ENCODE measurements at regions not wholly inside any gene's neighbourhood (a gene's known extent, or its start where the extent isn't known, plus 50 kb on each side); places are given as distances from the start of the nearest gene placed in this dataset.
A peak's percentile ranks its signal among the peaks of the same experiment; 100 is the strongest.

DNA sequence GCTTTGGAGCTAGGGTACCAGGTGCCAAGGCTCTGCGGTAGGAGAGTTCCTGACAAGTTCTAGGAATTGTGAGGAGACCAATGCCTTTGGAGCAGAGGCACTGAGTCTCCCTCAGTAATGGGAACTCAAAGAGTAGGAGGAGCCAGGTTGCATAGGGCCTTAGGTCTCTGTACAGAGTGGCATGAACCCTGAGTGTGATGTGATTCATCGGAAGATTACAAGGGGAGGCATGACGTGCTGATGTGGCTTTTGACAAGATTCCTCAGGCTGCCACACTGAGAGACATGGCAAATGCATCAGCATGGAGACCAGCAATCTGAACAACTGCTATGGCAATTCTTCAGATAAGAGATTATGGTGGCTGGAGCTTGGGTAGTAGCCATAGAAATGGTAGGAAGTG, 94.6 kb upstream of the SLC44A3 start:
- no peak overlapping the region for H3K27ac Mint-ChIP-seq
- no peak overlapping the region for H3K4me3 Mint-ChIP-seq
- H3K4me1 Mint-ChIP-seq (ENCODE audit: low read depth) = peaks cover 14% of the 10 kb centered on the region
- no peaks in the 10 kb centered on the region for H3K36me3 Mint-ChIP-seq (ENCODE audit: low read depth)
- DNase-seq (ENCODE audit: low spot score) = no peak
- peaks cover 3% of the 10 kb centered on the region for H3K27me3 Mint-ChIP-seq (ENCODE audit: low read depth)
- no peaks in the 10 kb centered on the region for H3K9me3 Mint-ChIP-seq

- Mint-ChIP-seq H3K36me3 (ENCODE audit: low read depth) (no peaks in the 10 kb centered on the region), H3K9me3 (no peaks in the 10 kb centered on the region), H3K27me3 (ENCODE audit: low read depth) (peaks cover 3% of the 10 kb centered on the region), H3K27ac (no peak overlapping the region), H3K4me3 (no peak overlapping the region), H3K4me1 (ENCODE audit: low read depth) (peaks cover 21% of the 10 kb centered on the region)
- no peak for DNase-seq (ENCODE audit: low spot score)
Measured at GRCh38 chr1:94723894-94724293, 96.3 kb upstream of the SLC44A3 start.

DNA sequence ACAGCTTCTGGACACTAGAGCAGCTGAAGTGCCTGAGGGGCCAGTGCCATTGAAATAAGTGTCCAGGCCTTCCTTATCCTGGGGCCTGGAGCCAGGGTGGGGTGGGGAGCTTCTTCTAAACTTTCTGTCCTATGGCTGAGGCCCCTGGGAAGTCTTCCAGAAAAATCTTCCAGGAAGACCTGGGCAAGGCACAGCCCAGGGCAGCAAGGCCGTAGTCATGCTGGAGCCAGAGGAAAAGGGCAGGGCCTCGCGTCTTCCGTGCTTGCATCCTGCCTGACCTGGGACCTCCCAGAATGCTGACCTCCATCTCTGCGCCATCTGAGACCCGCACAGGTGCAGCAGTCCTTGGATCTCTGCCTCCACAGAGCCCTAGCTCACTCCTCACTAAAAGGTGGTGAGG, 96.7 kb upstream of the SLC44A3 start:
- no peak overlapping the region for H3K27ac Mint-ChIP-seq
- no peaks in the 10 kb centered on the region for H3K9me3 Mint-ChIP-seq
- no peaks in the 10 kb centered on the region for H3K36me3 Mint-ChIP-seq (ENCODE audit: low read depth)
- H3K4me3 Mint-ChIP-seq = no peak overlapping the region
- peaks cover 3% of the 10 kb centered on the region for H3K27me3 Mint-ChIP-seq (ENCODE audit: low read depth)
- peaks cover 21% of the 10 kb centered on the region for H3K4me1 Mint-ChIP-seq (ENCODE audit: low read depth)
- DNase-seq (ENCODE audit: low spot score) = no peak

- no peaks in the 10 kb centered on the region for H3K9me3 Mint-ChIP-seq
- DNase-seq (ENCODE audit: low spot score) = no peak
- peaks cover 21% of the 10 kb centered on the region for H3K4me1 Mint-ChIP-seq (ENCODE audit: low read depth)
- H3K27me3 Mint-ChIP-seq (ENCODE audit: low read depth) = peaks cover under 1% of the 10 kb centered on the region
- H3K4me3 Mint-ChIP-seq = no peak overlapping the region
- no peaks in the 10 kb centered on the region for H3K36me3 Mint-ChIP-seq (ENCODE audit: low read depth)
- no peak overlapping the region for H3K27ac Mint-ChIP-seq
Measured at GRCh38 chr1:94722181-94722580, 98.0 kb upstream of the SLC44A3 start.

DNA sequence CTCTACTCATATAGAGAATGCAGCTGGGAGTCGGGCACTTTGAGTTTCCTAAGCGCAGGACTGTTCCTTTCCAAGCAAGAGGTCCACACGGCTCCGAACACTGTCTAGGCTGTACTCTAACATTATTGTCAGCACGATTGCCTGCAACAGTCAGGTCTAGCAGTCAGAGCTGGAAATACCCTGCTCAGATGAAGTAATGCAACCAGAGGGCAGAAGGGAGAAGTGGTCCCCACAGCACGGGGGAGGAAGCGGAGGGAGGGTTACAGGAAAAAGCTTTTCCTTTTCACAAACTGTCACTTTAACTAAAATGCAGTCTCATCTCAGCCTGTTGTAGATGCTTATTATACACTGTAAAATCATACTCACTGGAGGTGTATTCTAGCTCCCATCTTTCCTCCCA, 98.9 kb upstream of the SLC44A3 start:
- H3K4me1 Mint-ChIP-seq (ENCODE audit: low read depth) = peaks cover 21% of the 10 kb centered on the region
- H3K36me3 Mint-ChIP-seq (ENCODE audit: low read depth) = no peaks in the 10 kb centered on the region
- H3K27me3 Mint-ChIP-seq (ENCODE audit: low read depth) = no peaks in the 10 kb centered on the region
- DNase-seq (ENCODE audit: low spot score) = no peak
- H3K9me3 Mint-ChIP-seq = no peaks in the 10 kb centered on the region
- no peak overlapping the region for H3K27ac Mint-ChIP-seq
- H3K4me3 Mint-ChIP-seq = no peak overlapping the region

DNA sequence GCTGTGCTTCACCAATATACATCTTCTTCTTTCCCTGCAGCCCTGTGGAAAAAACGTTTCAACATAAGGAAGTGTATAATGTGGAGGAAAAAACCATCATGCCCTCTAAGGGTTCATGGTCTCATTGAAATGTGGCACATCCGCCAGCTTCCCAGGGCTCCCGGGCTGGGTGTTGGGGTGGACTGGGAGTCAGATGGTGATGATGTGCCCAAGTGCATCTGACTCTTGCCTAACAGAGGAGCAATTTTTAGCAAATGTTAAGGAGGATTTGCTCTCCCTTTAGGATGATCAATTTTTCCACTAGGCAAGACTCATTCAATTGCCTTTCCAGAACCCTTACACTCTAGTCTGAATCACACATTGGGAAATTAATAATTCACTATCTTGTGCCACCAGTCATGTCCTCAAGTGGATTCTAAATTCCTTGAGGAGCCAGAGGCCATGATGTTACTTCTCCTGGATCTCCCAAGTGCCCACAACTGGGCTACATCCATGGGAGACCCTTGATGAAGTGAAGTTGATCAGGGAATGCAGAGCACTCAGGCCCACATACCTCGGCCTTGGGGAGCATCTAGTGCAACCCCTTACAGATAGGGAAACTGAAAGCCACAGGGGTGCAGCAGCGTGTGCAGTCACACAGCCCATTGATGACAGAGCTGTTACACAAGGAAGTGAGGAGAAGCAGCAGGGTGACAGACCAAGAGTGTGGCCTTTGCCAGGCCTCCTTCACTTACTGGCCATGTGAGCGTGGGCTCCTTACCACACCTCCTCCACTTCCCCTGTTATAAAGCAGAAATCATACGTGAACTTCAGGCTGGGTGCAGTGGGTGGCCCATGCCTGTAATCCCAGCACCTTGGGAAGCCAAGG, 100.0 kb upstream of the SLC44A3 start:
- Mint-ChIP-seq H3K9me3 (no peaks in the 10 kb centered on the region), H3K27ac (peak overlapping the region; percentile 52), H3K27me3 (ENCODE audit: low read depth) (peaks cover 3% of the 10 kb centered on the region), H3K4me3 (peak overlapping the region; percentile 27), H3K4me1 (ENCODE audit: low read depth) (peaks cover 21% of the 10 kb centered on the region), H3K36me3 (ENCODE audit: low read depth) (no peaks in the 10 kb centered on the region)
- no peak for DNase-seq (ENCODE audit: low spot score)

DNA sequence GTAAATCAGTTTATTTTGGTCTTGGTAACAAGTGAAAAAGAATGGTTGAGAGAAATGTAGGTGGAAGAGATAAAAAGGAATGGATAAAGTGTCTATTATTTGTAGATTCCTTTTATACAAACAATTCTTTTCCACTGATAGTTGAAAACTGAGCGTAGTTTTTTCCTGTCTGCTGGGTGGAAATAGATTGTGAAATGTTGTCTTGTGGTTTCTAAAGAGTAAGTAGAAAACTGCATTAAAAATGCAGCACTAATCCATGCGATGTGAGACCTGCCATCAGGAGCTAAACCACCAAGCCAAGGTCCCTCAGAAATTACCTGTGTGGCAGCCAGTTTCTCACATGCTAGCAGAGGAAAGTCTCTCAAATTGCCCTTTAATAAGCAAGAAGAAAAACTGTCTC, 103.2 kb upstream of the SLC44A3 start:
- no peak for DNase-seq (ENCODE audit: low spot score)

GRCh38 chr1:94715321-94715720, 104.8 kb upstream of the SLC44A3 start:
- Mint-ChIP-seq H3K4me1 (ENCODE audit: low read depth) (peaks cover 4% of the 10 kb centered on the region), H3K27ac (no peak overlapping the region), H3K27me3 (ENCODE audit: low read depth) (peaks cover 5% of the 10 kb centered on the region), H3K9me3 (no peaks in the 10 kb centered on the region), H3K4me3 (no peak overlapping the region), H3K36me3 (ENCODE audit: low read depth) (no peaks in the 10 kb centered on the region)
- no peak for DNase-seq (ENCODE audit: low spot score)

More for the DNA sequence above, 103.2 kb upstream of the SLC44A3 start:
- peaks cover 5% of the 10 kb centered on the region for H3K27me3 Mint-ChIP-seq (ENCODE audit: low read depth)
- no peaks in the 10 kb centered on the region for H3K36me3 Mint-ChIP-seq (ENCODE audit: low read depth)
- no peak overlapping the region for H3K4me3 Mint-ChIP-seq
- H3K4me1 Mint-ChIP-seq (ENCODE audit: low read depth) = peaks cover 19% of the 10 kb centered on the region
- H3K9me3 Mint-ChIP-seq = no peaks in the 10 kb centered on the region
- no peak overlapping the region for H3K27ac Mint-ChIP-seq

- no peaks in the 10 kb centered on the region for H3K36me3 Mint-ChIP-seq (ENCODE audit: low read depth)
- no peaks in the 10 kb centered on the region for H3K9me3 Mint-ChIP-seq
- H3K4me3 Mint-ChIP-seq = no peak overlapping the region
- H3K4me1 Mint-ChIP-seq (ENCODE audit: low read depth) = no peaks in the 10 kb centered on the region
- peaks cover 5% of the 10 kb centered on the region for H3K27me3 Mint-ChIP-seq (ENCODE audit: low read depth)
- no peak overlapping the region for H3K27ac Mint-ChIP-seq
- DNase-seq (ENCODE audit: low spot score) = no peak
Measured at GRCh38 chr1:94714552-94714951, 105.6 kb upstream of the SLC44A3 start.

GRCh38 chr1:94714152-94714551, 106.0 kb upstream of the SLC44A3 start:
- no peak for DNase-seq (ENCODE audit: low spot score)
- Mint-ChIP-seq H3K27ac (no peak overlapping the region), H3K4me3 (no peak overlapping the region), H3K27me3 (ENCODE audit: low read depth) (peaks cover 5% of the 10 kb centered on the region), H3K36me3 (ENCODE audit: low read depth) (no peaks in the 10 kb centered on the region), H3K9me3 (no peaks in the 10 kb centered on the region), H3K4me1 (ENCODE audit: low read depth) (no peaks in the 10 kb centered on the region)

- no peaks in the 10 kb centered on the region for H3K4me1 Mint-ChIP-seq (ENCODE audit: low read depth)
- H3K36me3 Mint-ChIP-seq (ENCODE audit: low read depth) = no peaks in the 10 kb centered on the region
- no peaks in the 10 kb centered on the region for H3K9me3 Mint-ChIP-seq
- no peak overlapping the region for H3K4me3 Mint-ChIP-seq
- peaks cover 5% of the 10 kb centered on the region for H3K27me3 Mint-ChIP-seq (ENCODE audit: low read depth)
- no peak overlapping the region for H3K27ac Mint-ChIP-seq
- no peak for DNase-seq (ENCODE audit: low spot score)
Measured at GRCh38 chr1:94713472-94714141, 106.5 kb upstream of the SLC44A3 start.

DNA sequence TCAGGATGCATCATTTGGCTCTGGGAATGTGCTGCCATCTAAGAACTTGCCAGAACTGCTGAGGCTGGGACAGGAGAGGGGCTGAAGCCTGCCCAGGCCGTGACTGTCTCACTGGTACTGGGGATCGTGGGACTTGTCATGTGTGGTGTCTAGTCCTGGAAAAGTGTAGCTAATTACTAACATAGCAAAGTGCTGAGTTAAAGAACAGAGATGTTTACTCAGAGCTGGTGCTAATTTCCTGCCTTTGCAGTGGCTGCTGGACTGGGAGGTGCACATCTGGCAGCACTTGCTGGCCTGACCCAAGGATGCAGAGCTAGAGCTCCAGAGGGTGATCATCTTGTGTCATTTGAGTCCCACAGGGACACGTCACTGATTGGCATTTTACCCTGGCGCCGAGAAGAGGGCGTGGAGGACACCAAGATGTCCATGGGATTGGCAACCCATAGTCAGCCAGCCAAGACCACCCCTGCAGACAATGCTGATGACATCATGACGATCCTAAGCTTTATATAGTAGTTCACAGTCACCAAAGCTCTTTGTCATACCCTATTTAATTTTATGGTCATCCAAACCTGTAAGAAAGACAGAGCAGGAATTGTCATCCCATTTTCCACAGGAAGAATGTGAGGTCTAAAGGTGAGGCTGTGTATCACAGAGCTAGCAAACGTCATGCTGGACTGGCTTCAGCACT, 110.1 kb upstream of the SLC44A3 start:
- no peaks in the 10 kb centered on the region for H3K4me1 Mint-ChIP-seq (ENCODE audit: low read depth)
- no peaks in the 10 kb centered on the region for H3K36me3 Mint-ChIP-seq (ENCODE audit: low read depth)
- H3K4me3 Mint-ChIP-seq = no peak overlapping the region
- no peak for DNase-seq (ENCODE audit: low spot score)
- no peak overlapping the region for H3K27ac Mint-ChIP-seq
- peaks cover 7% of the 10 kb centered on the region for H3K27me3 Mint-ChIP-seq (ENCODE audit: low read depth)
- no peaks in the 10 kb centered on the region for H3K9me3 Mint-ChIP-seq

DNA sequence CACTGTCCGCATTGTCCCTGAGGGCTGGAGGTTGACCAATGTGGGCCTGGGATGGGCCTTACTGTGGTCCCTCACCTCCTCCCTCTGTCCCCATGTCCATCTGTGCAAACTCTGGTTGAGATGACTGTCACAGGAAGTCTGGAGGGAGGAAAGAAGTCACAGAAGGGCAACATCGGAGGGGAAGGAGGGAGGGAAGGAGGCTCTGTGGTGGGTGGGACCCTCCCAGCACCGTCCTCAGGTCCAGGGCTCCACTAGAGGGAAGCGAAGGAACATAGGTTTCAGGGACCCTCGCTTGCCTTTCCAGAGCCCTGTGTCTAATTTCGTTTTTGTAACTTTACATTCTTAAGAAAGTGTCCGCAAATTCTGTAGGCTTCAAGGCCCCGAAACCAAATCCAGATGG, 111.3 kb upstream of the SLC44A3 start:
- H3K27me3 Mint-ChIP-seq (ENCODE audit: low read depth) = peaks cover 10% of the 10 kb centered on the region
- no peaks in the 10 kb centered on the region for H3K9me3 Mint-ChIP-seq
- H3K27ac Mint-ChIP-seq = no peak overlapping the region

GRCh38 chr1:94708299-94708685, 111.9 kb upstream of the SLC44A3 start:
- H3K4me3 Mint-ChIP-seq = no peak overlapping the region
- no peaks in the 10 kb centered on the region for H3K9me3 Mint-ChIP-seq
- H3K27me3 Mint-ChIP-seq (ENCODE audit: low read depth) = peaks cover 10% of the 10 kb centered on the region
- no peak overlapping the region for H3K27ac Mint-ChIP-seq
- no peaks in the 10 kb centered on the region for H3K4me1 Mint-ChIP-seq (ENCODE audit: low read depth)
- H3K36me3 Mint-ChIP-seq (ENCODE audit: low read depth) = no peaks in the 10 kb centered on the region
- DNase-seq (ENCODE audit: low spot score) = no peak

More for the DNA sequence above, 111.3 kb upstream of the SLC44A3 start:
- no peak overlapping the region for H3K4me3 Mint-ChIP-seq
- no peak for DNase-seq (ENCODE audit: low spot score)
- H3K4me1 Mint-ChIP-seq (ENCODE audit: low read depth) = no peaks in the 10 kb centered on the region
- H3K36me3 Mint-ChIP-seq (ENCODE audit: low read depth) = no peaks in the 10 kb centered on the region
